ENCODE measurements at regions not wholly inside any gene's neighbourhood (a gene's known extent, or its start where the extent isn't known, plus 50 kb on each side); places are given as distances from the start of the nearest gene placed in this dataset.
A peak's percentile ranks its signal among the peaks of the same experiment; 100 is the strongest.

GRCh38 chr20:22223236-22223635, 361.1 kb downstream of the FOXA2 start:
- Mint-ChIP-seq H3K4me3 (no peak overlapping the region), H3K27ac (no peak overlapping the region), H3K27me3 (ENCODE audit: low read depth) (no peaks in the 10 kb centered on the region), H3K9me3 (peaks cover 9% of the 10 kb centered on the region), H3K4me1 (peaks cover 17% of the 10 kb centered on the region), H3K36me3 (no peaks in the 10 kb centered on the region; the same call in 1 of the 2 replicates)
- ChIA-PET POLR2A (no interaction called here), CTCF (interaction anchor here (1.3 kb wide), 1 partner anchor 43 kb away, joined by 3 read pairs; no protein-coding TSS in a partner anchor)
- DNase-seq (ENCODE audit: low spot score) (no peak), ATAC-seq (no peak)
- TF ChIP-seq ZNF512 (CRISPR knock-in tag; IDR thresholded peaks at IDR 0.05; ENCODE audit: borderline replicate concordance), result no peak
- TF ChIP-seq IRF2 (CRISPR knock-in tag; IDR thresholded peaks at IDR 0.05; ENCODE audit: borderline replicate concordance, low read depth), result no peak
- no peak for TF ChIP-seq MYBL2 (CRISPR knock-in tag; IDR thresholded peaks at IDR 0.05)
- TF ChIP-seq IRF1 (CRISPR knock-in tag; IDR thresholded peaks at IDR 0.05), result no peak
- no peak for TF ChIP-seq JUN (CRISPR knock-in tag; IDR thresholded peaks at IDR 0.05)
- TF ChIP-seq NFE2L1 (CRISPR knock-in tag; IDR thresholded peaks at IDR 0.05), result no peak
- TF ChIP-seq ZSCAN18 (CRISPR knock-in tag; IDR thresholded peaks at IDR 0.05), result no peak

GRCh38 chr20:22217712-22218352, 366.5 kb downstream of the FOXA2 start:
- ATAC-seq (peak; percentile 55; the same call in 1 of the 2 replicates), DNase-seq (ENCODE audit: low spot score) (no peak)
- TF ChIP-seq TP53 (CRISPR knock-in tag; IDR thresholded peaks at IDR 0.05), result no peak
- TF ChIP-seq AFF4 (CRISPR knock-in tag; IDR thresholded peaks at IDR 0.05; ENCODE audit: borderline replicate concordance), result no peak
- no peak for TF ChIP-seq IRF2 (CRISPR knock-in tag; IDR thresholded peaks at IDR 0.05; ENCODE audit: borderline replicate concordance, low read depth)
- no peak for TF ChIP-seq ZNF396 (CRISPR knock-in tag; IDR thresholded peaks at IDR 0.05; ENCODE audit: borderline replicate concordance)

GRCh38 chr20:22216984-22217383, 367.4 kb downstream of the FOXA2 start:
- no peaks in the 10 kb centered on the region; the same call in 1 of the 2 replicates for H3K27me3 Mint-ChIP-seq (ENCODE audit: low read depth)
- H3K4me1 Mint-ChIP-seq, result peaks cover 15% of the 10 kb centered on the region
- ATAC-seq (no peak), DNase-seq (ENCODE audit: low spot score) (no peak)
- ChIA-PET POLR2A (no interaction called here), CTCF (interaction anchor here (0.9 kb wide), 1 partner anchor 37 kb away, joined by 3 read pairs; no protein-coding TSS in a partner anchor)
- no peaks in the 10 kb centered on the region for H3K9me3 Mint-ChIP-seq
- H3K36me3 Mint-ChIP-seq, result no peaks in the 10 kb centered on the region
- H3K27ac Mint-ChIP-seq, result no peak overlapping the region
- no peak overlapping the region for H3K4me3 Mint-ChIP-seq
- TF ChIP-seq RORB (CRISPR knock-in tag; IDR thresholded peaks at IDR 0.05) (no peak), CDX4 (CRISPR knock-in tag; IDR thresholded peaks at IDR 0.05; ENCODE audit: borderline replicate concordance) (no peak), MLX (CRISPR knock-in tag; IDR thresholded peaks at IDR 0.05) (no peak), USF2 (CRISPR knock-in tag; IDR thresholded peaks at IDR 0.05) (peak; percentile 31; the same call in 1 of the 2 replicates)

More at GRCh38 chr20:22217712-22218352, 366.5 kb downstream of the FOXA2 start:
- no peaks in the 10 kb centered on the region for H3K36me3 Mint-ChIP-seq
- H3K27me3 Mint-ChIP-seq (ENCODE audit: low read depth), result no peaks in the 10 kb centered on the region; the same call in 1 of the 2 replicates
- H3K9me3 Mint-ChIP-seq, result no peaks in the 10 kb centered on the region
- no peak overlapping the region for H3K4me3 Mint-ChIP-seq
- H3K27ac Mint-ChIP-seq, result no peak overlapping the region
- POLR2A ChIA-PET, result no interaction called here
- CTCF ChIA-PET, result interaction anchor here (0.9 to 1.0 kb wide), 2 partner anchors 37 to 409 kb away, joined by 3 read pairs; no protein-coding TSS in a partner anchor
- peaks cover 23% of the 10 kb centered on the region for H3K4me1 Mint-ChIP-seq
